ENCODE measurements at regions not wholly inside any gene's neighbourhood (a gene's known extent, or its start where the extent isn't known, plus 50 kb on each side); places are given as distances from the start of the nearest gene placed in this dataset.

GRCh38 chr2:150759531-150759930, 272.1 kb upstream of the RND3 start:
- TF ChIP-seq RAD21 (IDR thresholded peaks at IDR 0.05; ENCODE audit: low read depth) (no peak), TAF1 (IDR thresholded peaks at IDR 0.05; ENCODE audit: low read depth) (no peak), ZBTB7A (IDR thresholded peaks at IDR 0.05; ENCODE audit: low read depth) (no peak), TEAD4 (IDR thresholded peaks at IDR 0.05) (no peak), CEBPB (IDR thresholded peaks at IDR 0.05) (no peak), TCF12 (IDR thresholded peaks at IDR 0.05; ENCODE audit: low read depth) (no peak), YY1 (IDR thresholded peaks at IDR 0.05; ENCODE audit: low read depth) (no peak)
- TF ChIP-seq, protein P1, sequence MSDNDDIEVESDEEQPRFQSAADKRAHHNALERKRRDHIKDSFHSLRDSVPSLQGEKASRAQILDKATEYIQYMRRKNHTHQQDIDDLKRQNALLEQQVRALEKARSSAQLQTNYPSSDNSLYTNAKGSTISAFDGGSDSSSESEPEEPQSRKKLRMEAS (IDR thresholded peaks at IDR 0.05): no peak
